Bronchial epithelial cell (primary cell): ENCODE measurements at regions not wholly inside any gene's neighbourhood (a gene's known extent, or its start where the extent isn't known, plus 50 kb on each side); places are given as distances from the start of the nearest gene placed in this dataset.
A peak's percentile ranks its signal among the peaks of the same experiment; 100 is the strongest.

Source experiments
- DNase-seq: peaks from one replicate; pipeline ENCODE4 v3.0.0-alpha.2; 2010; ENCODE audit warnings: low read depth
- FAIRE-seq: peaks from 2 replicates; lab custom pipeline; 2011; peaks lifted over from hg19 to GRCh38; lab: Jason Lieb, UNC
- H3K27me3 ChIP-seq: 2 replicates; pipeline ENCODE4 v1.5.1; 2011; ENCODE audit warnings: low read length; ENCODE audit not compliant: control insufficient read depth, insufficient read depth
- H3K36me3 ChIP-seq: 2 replicates; pipeline ENCODE4 v1.5.1; 2011; ENCODE audit warnings: low read length; ENCODE audit not compliant: control insufficient read depth, insufficient read depth
- H3K4me3 ChIP-seq: 2 replicates; pipeline ENCODE4 v1.5.1; 2011; ENCODE audit warnings: mild to moderate bottlenecking, low read depth, low read length, control low read depth
- TF ChIP-seq, protein P1 (sequence below): IDR thresholded peaks from 2 replicates; pipeline ENCODE4 v1.5.1; 2011; ENCODE audit warnings: mild to moderate bottlenecking, moderate library complexity, low read length, control low read depth, inconsistent platforms; ENCODE audit not compliant: insufficient read depth, severe bottlenecking

DNA sequence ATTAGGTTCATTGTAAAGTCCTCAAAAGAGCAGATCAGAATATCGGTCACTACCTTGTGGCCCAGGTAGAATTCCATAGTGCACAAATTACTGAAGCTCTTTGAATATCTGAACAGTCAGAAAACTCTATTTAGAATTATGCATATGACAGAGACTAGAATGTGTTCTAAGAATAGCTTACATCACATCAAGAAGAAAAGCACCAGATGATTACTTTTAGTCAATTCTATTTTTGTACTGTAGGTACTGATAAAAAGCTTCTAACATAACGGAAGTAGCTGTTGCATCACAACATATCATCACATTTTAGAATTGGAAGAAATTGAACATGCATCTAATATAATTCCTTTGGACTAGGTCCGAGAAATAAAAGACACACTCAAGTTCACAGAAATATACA lies 946.6 kb upstream of the ARRDC3 start:
- no peaks in the 10 kb centered on the region for H3K27me3 ChIP-seq
- no peak overlapping the region for H3K4me3 ChIP-seq
- FAIRE-seq (no peak), DNase-seq (no peak)
- no peaks in the 10 kb centered on the region for H3K36me3 ChIP-seq
- TF ChIP-seq, protein P1, sequence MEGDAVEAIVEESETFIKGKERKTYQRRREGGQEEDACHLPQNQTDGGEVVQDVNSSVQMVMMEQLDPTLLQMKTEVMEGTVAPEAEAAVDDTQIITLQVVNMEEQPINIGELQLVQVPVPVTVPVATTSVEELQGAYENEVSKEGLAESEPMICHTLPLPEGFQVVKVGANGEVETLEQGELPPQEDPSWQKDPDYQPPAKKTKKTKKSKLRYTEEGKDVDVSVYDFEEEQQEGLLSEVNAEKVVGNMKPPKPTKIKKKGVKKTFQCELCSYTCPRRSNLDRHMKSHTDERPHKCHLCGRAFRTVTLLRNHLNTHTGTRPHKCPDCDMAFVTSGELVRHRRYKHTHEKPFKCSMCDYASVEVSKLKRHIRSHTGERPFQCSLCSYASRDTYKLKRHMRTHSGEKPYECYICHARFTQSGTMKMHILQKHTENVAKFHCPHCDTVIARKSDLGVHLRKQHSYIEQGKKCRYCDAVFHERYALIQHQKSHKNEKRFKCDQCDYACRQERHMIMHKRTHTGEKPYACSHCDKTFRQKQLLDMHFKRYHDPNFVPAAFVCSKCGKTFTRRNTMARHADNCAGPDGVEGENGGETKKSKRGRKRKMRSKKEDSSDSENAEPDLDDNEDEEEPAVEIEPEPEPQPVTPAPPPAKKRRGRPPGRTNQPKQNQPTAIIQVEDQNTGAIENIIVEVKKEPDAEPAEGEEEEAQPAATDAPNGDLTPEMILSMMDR, result no peak

DNA sequence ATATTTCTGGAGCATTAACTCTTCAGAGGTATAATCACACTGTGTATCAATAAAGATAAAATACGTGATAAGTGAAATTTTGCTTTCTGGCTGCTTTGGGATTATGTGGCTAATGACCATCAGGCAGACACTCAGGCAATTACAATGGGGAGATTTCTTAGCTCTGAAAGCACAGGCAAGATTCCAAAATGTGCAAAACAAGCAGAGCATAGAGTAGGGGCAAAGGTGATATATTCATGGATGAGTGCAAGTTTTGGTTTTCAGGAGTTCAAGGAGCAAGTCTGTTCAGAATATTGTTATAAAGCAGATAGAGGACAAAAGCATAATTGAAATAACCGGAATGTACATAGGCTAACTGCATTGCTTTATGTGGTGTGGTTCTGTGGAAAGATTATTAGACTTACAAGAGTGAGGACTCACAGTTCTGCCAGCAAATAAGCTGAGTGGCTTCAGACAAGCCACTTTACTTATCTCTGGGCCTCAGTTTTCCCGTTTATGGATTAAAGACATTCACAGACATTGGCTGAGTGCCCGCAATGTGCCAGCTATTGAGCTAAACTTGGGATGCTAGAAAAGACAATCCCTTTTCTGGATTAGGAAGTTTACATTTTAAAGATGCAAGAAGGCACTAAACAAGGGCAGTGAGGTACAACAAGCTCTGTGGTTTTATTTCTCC lies 945.6 kb upstream of the ARRDC3 start:
- Histone ChIP-seq H3K4me3 (no peak overlapping the region), H3K27me3 (no peaks in the 10 kb centered on the region), H3K36me3 (no peaks in the 10 kb centered on the region)
- FAIRE-seq, result no peak
- DNase-seq, result no peak
- TF ChIP-seq, protein P1, result no peak

DNA sequence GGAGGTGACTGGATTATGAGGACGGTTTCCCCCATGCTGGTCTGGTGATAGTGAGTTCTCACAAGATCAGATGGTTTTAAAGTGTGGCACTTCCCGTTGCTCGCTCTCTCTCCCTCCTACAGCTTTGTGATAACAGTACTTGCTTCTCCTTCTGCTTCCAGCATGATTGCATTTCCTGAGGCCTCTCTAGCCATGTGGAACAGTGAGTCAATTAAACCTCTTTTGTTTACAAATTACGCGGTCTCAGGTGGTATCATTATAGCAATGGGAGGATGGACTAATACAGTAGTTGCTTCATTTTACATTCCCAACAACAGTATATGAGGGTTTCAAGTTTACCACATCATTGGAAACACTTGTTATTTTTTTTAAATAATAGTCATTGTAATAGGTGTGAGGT lies 937.3 kb upstream of the ARRDC3 start:
- FAIRE-seq (peak; percentile 43), DNase-seq (no peak)
- TF ChIP-seq, protein P1, result no peak

DNA sequence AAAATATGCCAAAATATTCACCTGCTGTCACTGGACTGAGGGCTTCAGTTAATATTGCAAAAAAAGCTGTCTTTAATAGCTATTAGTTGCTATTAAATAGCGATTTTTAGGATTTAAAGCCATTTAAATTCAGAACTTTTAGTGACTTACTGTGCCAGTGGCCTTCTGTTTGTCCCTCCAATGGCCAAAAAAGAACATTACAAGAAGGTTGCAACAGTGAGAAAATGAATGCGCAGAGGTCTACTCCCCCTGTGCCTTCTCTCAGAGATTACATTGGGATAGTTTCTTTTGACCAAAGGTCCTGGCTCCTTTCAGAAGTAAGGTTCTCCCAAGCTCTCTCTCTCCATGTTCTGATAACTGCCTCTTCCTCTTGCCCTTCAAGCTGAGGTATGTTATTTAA lies 930.3 kb upstream of the ARRDC3 start:
- Histone ChIP-seq H3K27me3 (no peaks in the 10 kb centered on the region), H3K36me3 (no peaks in the 10 kb centered on the region), H3K4me3 (no peak overlapping the region)
- TF ChIP-seq, protein P1, result no peak
- DNase-seq (no peak), FAIRE-seq (no peak)

More for the DNA sequence above, 937.3 kb upstream of the ARRDC3 start:
- Histone ChIP-seq H3K27me3 (no peaks in the 10 kb centered on the region), H3K36me3 (no peaks in the 10 kb centered on the region), H3K4me3 (no peak overlapping the region)

DNA sequence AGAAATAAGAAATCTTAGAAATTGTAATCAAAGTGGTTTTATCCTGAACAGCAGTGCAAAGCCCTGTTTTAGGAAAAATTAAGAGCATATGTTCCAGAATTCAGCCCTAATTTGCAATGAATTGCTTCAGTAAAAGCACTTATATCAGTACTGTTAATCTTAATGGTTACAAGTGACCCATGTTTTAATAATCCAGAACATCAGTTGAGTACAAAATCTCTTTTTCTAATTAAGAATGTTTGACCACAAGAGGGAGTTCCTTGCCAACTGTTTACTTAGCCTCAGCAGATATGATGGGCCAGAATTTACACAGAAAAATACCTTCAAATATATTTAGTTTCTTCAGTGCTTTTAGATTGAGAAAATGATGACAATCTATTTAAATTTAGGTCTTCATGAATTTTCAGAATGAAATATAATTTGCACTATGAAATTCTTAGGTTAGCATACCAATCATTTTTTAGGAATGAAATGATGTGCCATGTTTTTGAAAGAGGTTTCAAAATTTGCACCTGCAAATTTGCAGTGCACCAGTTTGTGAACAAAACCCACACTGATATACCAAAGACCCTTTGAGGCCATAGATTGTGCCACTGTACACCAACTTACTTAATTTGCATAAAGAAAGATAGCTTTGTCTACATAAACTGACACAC lies 926.3 kb upstream of the ARRDC3 start:
- DNase-seq, result peak; percentile 40
- H3K36me3 ChIP-seq, result no peaks in the 10 kb centered on the region
- H3K4me3 ChIP-seq, result no peak overlapping the region
- TF ChIP-seq, protein P1, result peak; percentile 29
- FAIRE-seq, result no peak
- no peaks in the 10 kb centered on the region for H3K27me3 ChIP-seq
